Suprapubic skin (tissue), 4 donors: ENCODE measurements at regions not wholly inside any gene's neighbourhood (a gene's known extent, or its start where the extent isn't known, plus 50 kb on each side); places are given as distances from the start of the nearest gene placed in this dataset.

Experiments used
- DNase-seq, 2 donors: peaks; one replicate each; pipeline ENCODE4 v3.0.0-alpha.2; 2019; ENCODE audit warnings: low spot score in 2 of 2
- H3K27ac ChIP-seq: fragments of 200-600 bp; sonication (generic); one replicate; pipeline ENCODE4 v1.5.1; 2019
- H3K27me3 ChIP-seq: fragments of 200-600 bp; sonication (generic); one replicate; pipeline ENCODE4 v1.5.1; 2019
- H3K36me3 ChIP-seq: fragments of 200-600 bp; sonication (generic); one replicate; pipeline ENCODE4 v1.5.1; 2019
- H3K4me1 ChIP-seq: fragments of 200-600 bp; sonication (generic); one replicate; pipeline ENCODE4 v1.5.1; 2019
- H3K4me3 ChIP-seq: fragments of 200-600 bp; sonication (generic); one replicate; pipeline ENCODE4 v1.5.1; 2019; ENCODE audit warnings: mild to moderate bottlenecking
- H3K9me3 ChIP-seq: fragments of 200-600 bp; sonication (generic); one replicate; pipeline ENCODE4 v1.5.1; 2019
- CTCF ChIP-seq, 2 donors: fragments of 200-600 bp in 1 of 2; fragments of 450-650 bp in 1 of 2; sonication (generic) in 1 of 2; IDR thresholded peaks; one replicate each; pipeline ENCODE4 v1.5.1; 2016 to 2019; ENCODE audit warnings: antibody characterized with exemption in 2 of 2, mild to moderate bottlenecking in 1 of 2, moderate library complexity in 1 of 2
- EP300 ChIP-seq: sonication (generic); formaldehyde crosslinking; IDR thresholded peaks from one replicate; pipeline ENCODE4 v1.6.1; 2017; ENCODE audit warnings: antibody characterized with exemption
- POLR2A ChIP-seq, 2 donors: fragments of 450-650 bp; IDR thresholded peaks; one replicate each; pipeline ENCODE4 v1.6.1; 2017; ENCODE audit warnings: antibody characterized with exemption in 2 of 2, mild to moderate bottlenecking in 2 of 2, moderate library complexity in 2 of 2
- POLR2AphosphoS5 ChIP-seq, 3 donors: sonication (generic); formaldehyde crosslinking; IDR thresholded peaks; one replicate each; pipeline ENCODE4 v1.6.1; 2017; ENCODE audit warnings: antibody characterized with exemption in 3 of 3
- WGBS: methylation state at CpG from one replicate; pipeline ENCODE4 v1.1.5; 2018; 5-methylcytosine and 5-hydroxymethylcytosine counted together

- 97% methylated on average over 6 of the region's 6 CpGs for WGBS
- no peak overlapping the region for H3K27ac ChIP-seq
- H3K27me3 ChIP-seq, result no peaks in the 10 kb centered on the region
- H3K4me3 ChIP-seq, result no peak overlapping the region
- DNase-seq, result peak in 1 of 2 donors; percentile 22
- TF ChIP-seq EP300 (no peak), POLR2AphosphoS5 (IDR thresholded peaks at IDR 0.05) (no peak), CTCF (IDR thresholded peaks at IDR 0.05) (no peak), POLR2A (IDR thresholded peaks at IDR 0.05) (no peak)
- no peaks in the 10 kb centered on the region for H3K9me3 ChIP-seq
- H3K36me3 ChIP-seq, result no peaks in the 10 kb centered on the region
- H3K4me1 ChIP-seq, result peaks cover 68% of the 10 kb centered on the region
Measured at GRCh38 chr2:43104106-43104505, 122.3 kb downstream of the ZFP36L2 start.

GRCh38 chr2:43103093-43103404 is 123.4 kb downstream of the ZFP36L2 start:
- Histone ChIP-seq H3K36me3 (no peaks in the 10 kb centered on the region), H3K9me3 (no peaks in the 10 kb centered on the region), H3K4me3 (no peak overlapping the region), H3K27me3 (no peaks in the 10 kb centered on the region), H3K27ac (peak overlapping the region; percentile 82), H3K4me1 (peaks cover 62% of the 10 kb centered on the region)
- DNase-seq, result no peak
- no peak for TF ChIP-seq CTCF (IDR thresholded peaks at IDR 0.05)
- TF ChIP-seq POLR2A (IDR thresholded peaks at IDR 0.05), result no peak
- TF ChIP-seq POLR2AphosphoS5 (IDR thresholded peaks at IDR 0.05), result no peak
- TF ChIP-seq EP300, result no peak
- WGBS, result 60% methylated on average over 3 of the region's 3 CpGs

GRCh38 chr2:43102366-43103092 is 123.9 kb downstream of the ZFP36L2 start:
- Histone ChIP-seq H3K4me1 (peaks cover 62% of the 10 kb centered on the region), H3K36me3 (no peaks in the 10 kb centered on the region), H3K27ac (peak overlapping the region; percentile 82), H3K27me3 (no peaks in the 10 kb centered on the region), H3K4me3 (peak overlapping the region; percentile 52), H3K9me3 (no peaks in the 10 kb centered on the region)
- peak; percentile 65 to 84 for DNase-seq
- WGBS, result 35% methylated on average over 9 of the region's 9 CpGs
- TF ChIP-seq CTCF (IDR thresholded peaks at IDR 0.05), result no peak
- TF ChIP-seq POLR2AphosphoS5 (IDR thresholded peaks at IDR 0.05), result peak in 1 of 3 donors; percentile 76
- no peak for TF ChIP-seq EP300
- no peak for TF ChIP-seq POLR2A (IDR thresholded peaks at IDR 0.05)

- peak overlapping the region; percentile 52 for H3K4me3 ChIP-seq
- TF ChIP-seq CTCF (IDR thresholded peaks at IDR 0.05), result no peak
- TF ChIP-seq EP300, result no peak
- TF ChIP-seq POLR2A (IDR thresholded peaks at IDR 0.05), result no peak
- no peaks in the 10 kb centered on the region for H3K9me3 ChIP-seq
- peak overlapping the region; percentile 82 for H3K27ac ChIP-seq
- H3K36me3 ChIP-seq, result no peaks in the 10 kb centered on the region
- no peaks in the 10 kb centered on the region for H3K27me3 ChIP-seq
- DNase-seq, result no peak
- 86% methylated on average over 7 of the region's 7 CpGs for WGBS
- peaks cover 57% of the 10 kb centered on the region for H3K4me1 ChIP-seq
Measured at GRCh38 chr2:43101751-43102150, 124.7 kb downstream of the ZFP36L2 start.

GRCh38 chr2:43100883-43101662 is 125.3 kb downstream of the ZFP36L2 start:
- peak overlapping the region; percentile 82 for H3K27ac ChIP-seq
- no peaks in the 10 kb centered on the region for H3K36me3 ChIP-seq
- peak; percentile 67 to 87 for DNase-seq
- no peak for TF ChIP-seq POLR2A (IDR thresholded peaks at IDR 0.05)
- TF ChIP-seq EP300, result no peak
- no peak for TF ChIP-seq CTCF (IDR thresholded peaks at IDR 0.05)
- TF ChIP-seq POLR2AphosphoS5 (IDR thresholded peaks at IDR 0.05), result no peak
- H3K27me3 ChIP-seq, result no peaks in the 10 kb centered on the region
- WGBS, result 63% methylated on average over 48 of the region's 56 CpGs
- H3K9me3 ChIP-seq, result no peaks in the 10 kb centered on the region
- H3K4me3 ChIP-seq, result peak overlapping the region; percentile 52
- peaks cover 50% of the 10 kb centered on the region for H3K4me1 ChIP-seq
